Nephron progenitor cell (in vitro differentiated cells): ENCODE measurements at regions not wholly inside any gene's neighbourhood (a gene's known extent, or its start where the extent isn't known, plus 50 kb on each side); places are given as distances from the start of the nearest gene placed in this dataset.

Experiments used
- DNase-seq: peaks from one replicate; pipeline ENCODE4 v3.0.0; 2021
- H3K27ac Mint-ChIP-seq: 2 replicates; pipeline ENCODE4 v1.8.0; 2021; ENCODE audit warnings: mild to moderate bottlenecking, moderate library complexity, mixed read lengths
- H3K27me3 Mint-ChIP-seq: 2 replicates; pipeline ENCODE4 v1.8.0; 2021; ENCODE audit warnings: mild to moderate bottlenecking, low read depth, mixed read lengths; ENCODE audit not compliant: poor library complexity
- H3K36me3 Mint-ChIP-seq: 2 replicates; pipeline ENCODE4 v1.8.0; 2021; ENCODE audit warnings: low read depth, mixed read lengths
- H3K4me1 Mint-ChIP-seq: 2 replicates; pipeline ENCODE4 v1.8.0; 2021; ENCODE audit warnings: mixed read lengths
- H3K4me3 Mint-ChIP-seq: 2 replicates; pipeline ENCODE4 v1.8.0; 2021; ENCODE audit warnings: mild to moderate bottlenecking, moderate library complexity, mixed read lengths
- H3K9me3 Mint-ChIP-seq: 2 replicates; pipeline ENCODE4 v1.8.0; 2021; ENCODE audit warnings: mild to moderate bottlenecking, moderate library complexity, mixed read lengths
- TF ChIP-seq, protein P1 (sequence below): fragments of 200-600 bp; sonication (generic); IDR thresholded peaks from 2 replicates; pipeline ENCODE4 v1.5.0; 2021; ENCODE audit warnings: antibody characterized with exemption

DNA sequence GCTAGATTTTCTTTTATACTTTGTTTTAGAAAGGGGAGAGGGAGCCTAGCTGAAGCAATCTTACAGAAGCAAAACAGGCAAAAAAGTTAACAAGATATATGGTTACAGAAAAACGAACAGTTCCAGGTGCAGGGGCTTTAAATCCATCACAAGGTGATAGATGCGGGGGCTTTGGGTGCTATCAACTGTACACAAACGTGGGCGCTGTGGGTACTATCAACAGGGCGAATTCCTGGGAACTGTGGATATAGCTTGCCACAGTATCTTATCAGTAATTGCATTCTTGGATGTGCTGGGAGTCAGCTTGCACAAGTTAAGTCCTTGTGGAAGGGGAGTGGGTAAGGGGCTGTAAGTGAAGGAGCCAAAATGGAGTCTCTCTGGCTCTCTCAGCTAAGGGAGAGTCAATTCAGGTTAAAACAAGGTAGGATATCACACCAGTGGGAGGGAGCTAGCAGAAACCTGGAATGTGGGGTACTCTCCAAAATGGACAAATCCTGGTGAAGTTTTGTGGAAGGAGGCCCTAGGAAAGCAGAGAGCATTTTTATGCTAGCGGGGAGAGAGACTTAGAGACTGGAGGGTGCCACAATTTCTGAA, 325.8 kb upstream of the SPHKAP start:
- Mint-ChIP-seq H3K4me1 (peaks cover 23% of the 10 kb centered on the region), H3K27ac (peak overlapping the region; percentile 50), H3K27me3 (peaks cover 6% of the 10 kb centered on the region), H3K9me3 (no peaks in the 10 kb centered on the region), H3K36me3 (no peaks in the 10 kb centered on the region), H3K4me3 (no peak overlapping the region)
- TF ChIP-seq, protein P1, sequence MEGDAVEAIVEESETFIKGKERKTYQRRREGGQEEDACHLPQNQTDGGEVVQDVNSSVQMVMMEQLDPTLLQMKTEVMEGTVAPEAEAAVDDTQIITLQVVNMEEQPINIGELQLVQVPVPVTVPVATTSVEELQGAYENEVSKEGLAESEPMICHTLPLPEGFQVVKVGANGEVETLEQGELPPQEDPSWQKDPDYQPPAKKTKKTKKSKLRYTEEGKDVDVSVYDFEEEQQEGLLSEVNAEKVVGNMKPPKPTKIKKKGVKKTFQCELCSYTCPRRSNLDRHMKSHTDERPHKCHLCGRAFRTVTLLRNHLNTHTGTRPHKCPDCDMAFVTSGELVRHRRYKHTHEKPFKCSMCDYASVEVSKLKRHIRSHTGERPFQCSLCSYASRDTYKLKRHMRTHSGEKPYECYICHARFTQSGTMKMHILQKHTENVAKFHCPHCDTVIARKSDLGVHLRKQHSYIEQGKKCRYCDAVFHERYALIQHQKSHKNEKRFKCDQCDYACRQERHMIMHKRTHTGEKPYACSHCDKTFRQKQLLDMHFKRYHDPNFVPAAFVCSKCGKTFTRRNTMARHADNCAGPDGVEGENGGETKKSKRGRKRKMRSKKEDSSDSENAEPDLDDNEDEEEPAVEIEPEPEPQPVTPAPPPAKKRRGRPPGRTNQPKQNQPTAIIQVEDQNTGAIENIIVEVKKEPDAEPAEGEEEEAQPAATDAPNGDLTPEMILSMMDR: no peak
- no peak for DNase-seq

DNA sequence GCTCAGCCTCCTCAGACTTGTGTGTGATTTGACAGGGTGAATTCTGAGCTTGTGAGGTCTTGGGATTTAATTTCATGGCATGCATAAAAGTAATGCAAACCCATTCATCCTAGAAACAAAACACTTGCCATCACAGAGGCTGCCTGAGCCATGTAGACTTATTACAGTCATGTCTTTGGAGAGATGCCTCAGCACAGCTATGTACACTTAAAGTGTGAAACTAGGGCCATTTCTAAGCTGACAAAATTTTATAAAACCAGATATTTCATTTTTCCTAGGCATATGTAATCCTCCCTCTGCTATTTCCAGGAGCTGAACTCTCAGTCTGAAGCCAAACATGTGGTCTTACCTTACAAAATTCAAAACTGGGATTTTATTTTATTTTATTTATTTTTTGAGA, 322.2 kb upstream of the SPHKAP start:
- TF ChIP-seq, protein P1: no peak
- peaks cover 6% of the 10 kb centered on the region for H3K27me3 Mint-ChIP-seq
- no peak overlapping the region for H3K4me3 Mint-ChIP-seq
- no peaks in the 10 kb centered on the region for H3K36me3 Mint-ChIP-seq
- H3K27ac Mint-ChIP-seq: no peak overlapping the region
- H3K9me3 Mint-ChIP-seq: no peaks in the 10 kb centered on the region
- no peak for DNase-seq
- peaks cover 23% of the 10 kb centered on the region for H3K4me1 Mint-ChIP-seq

DNA sequence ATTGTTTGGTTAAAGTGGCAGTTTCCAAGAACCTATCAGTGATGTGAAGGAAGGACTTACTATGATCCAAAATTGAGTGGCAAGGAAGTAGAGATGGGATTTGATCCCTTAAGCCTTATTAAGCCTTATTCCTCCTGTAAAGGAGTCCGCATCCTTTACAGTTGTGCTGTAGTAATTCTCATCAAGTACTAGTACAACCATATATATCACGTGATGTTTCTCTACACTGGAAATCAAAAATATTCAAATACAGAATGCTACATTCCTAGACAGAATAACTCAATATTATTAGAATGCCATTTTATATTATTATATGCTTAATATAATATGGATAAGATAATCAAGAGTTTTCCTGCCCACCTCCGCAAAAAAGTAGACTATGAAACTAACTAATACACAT, 312.4 kb upstream of the SPHKAP start:
- H3K36me3 Mint-ChIP-seq: no peaks in the 10 kb centered on the region

DNA sequence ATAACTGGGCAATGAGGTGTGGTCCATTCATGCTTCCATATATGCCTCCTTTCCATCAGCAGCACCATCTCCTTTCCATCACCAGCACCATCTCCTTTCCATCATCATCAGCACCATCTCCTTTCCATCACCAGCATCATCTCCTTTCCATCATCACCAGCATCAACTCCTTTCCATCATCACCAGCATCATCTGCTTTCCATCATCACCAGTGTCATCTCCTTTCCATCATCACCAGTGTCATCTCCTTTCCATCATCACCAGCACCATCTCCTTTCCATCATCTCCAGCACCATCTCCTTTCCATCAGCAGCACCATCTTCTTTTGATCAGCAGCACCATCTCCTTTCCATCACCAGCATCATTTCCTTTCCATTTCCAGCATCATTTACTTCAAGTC, 297.5 kb upstream of the SPHKAP start:
- TF ChIP-seq, protein P1: no peak
- Mint-ChIP-seq H3K36me3 (no peaks in the 10 kb centered on the region), H3K27me3 (no peaks in the 10 kb centered on the region), H3K27ac (no peak overlapping the region), H3K9me3 (no peaks in the 10 kb centered on the region), H3K4me1 (no peaks in the 10 kb centered on the region), H3K4me3 (no peak overlapping the region)
- no peak for DNase-seq

More for the DNA sequence above, 312.4 kb upstream of the SPHKAP start:
- Mint-ChIP-seq H3K4me1 (no peaks in the 10 kb centered on the region), H3K4me3 (no peak overlapping the region), H3K27ac (no peak overlapping the region), H3K27me3 (peaks cover 3% of the 10 kb centered on the region), H3K9me3 (no peaks in the 10 kb centered on the region)
- DNase-seq: no peak
- TF ChIP-seq, protein P1: no peak

DNA sequence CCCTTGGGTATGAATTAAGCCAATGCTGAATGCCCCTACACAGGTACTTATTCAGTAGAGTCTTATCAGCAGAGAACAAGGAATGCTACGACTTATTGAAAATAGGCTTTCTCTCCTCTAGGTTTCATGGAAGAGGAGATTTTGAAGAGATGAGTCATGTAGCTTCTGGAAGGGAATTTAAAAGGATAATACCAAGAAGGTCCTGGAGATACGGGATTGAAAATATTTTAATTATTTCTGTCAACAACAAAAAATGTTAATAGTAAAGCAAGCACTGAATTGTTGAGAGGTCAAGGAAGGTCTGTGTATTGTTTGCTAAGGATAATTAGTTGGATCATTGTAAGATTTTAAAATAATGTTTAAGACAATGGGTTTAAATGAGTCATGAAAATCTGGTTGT, 293.0 kb upstream of the SPHKAP start:
- H3K27ac Mint-ChIP-seq: no peak overlapping the region

DNA sequence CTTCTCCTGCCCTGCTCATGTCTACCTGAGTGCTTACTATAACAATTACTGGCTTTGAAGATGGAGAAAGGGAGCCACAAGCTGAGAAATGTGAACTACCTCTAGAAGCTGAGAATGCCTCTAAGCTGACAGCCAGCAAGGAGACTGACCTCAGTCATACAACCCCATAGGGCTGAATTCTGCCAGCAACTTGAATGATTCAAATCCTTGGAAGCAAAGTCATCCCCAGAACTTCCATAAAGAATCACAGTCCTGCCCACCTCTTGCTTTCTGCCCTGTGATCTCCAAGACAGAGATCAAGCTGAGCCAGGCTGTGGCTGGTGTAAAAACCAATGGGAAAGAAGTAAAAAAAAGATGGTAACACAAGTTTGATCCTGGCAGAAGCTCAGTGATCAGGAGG, 288.2 kb upstream of the SPHKAP start:
- Mint-ChIP-seq H3K4me1 (no peaks in the 10 kb centered on the region), H3K4me3 (no peak overlapping the region), H3K27me3 (peaks cover 4% of the 10 kb centered on the region), H3K27ac (no peak overlapping the region), H3K36me3 (no peaks in the 10 kb centered on the region), H3K9me3 (peaks cover 4% of the 10 kb centered on the region)
- no peak for DNase-seq
- TF ChIP-seq, protein P1: no peak

More for the DNA sequence above, 293.0 kb upstream of the SPHKAP start:
- Mint-ChIP-seq H3K9me3 (no peaks in the 10 kb centered on the region), H3K27me3 (peaks cover 1% of the 10 kb centered on the region), H3K36me3 (no peaks in the 10 kb centered on the region), H3K4me3 (no peak overlapping the region), H3K4me1 (no peaks in the 10 kb centered on the region)
- no peak for DNase-seq
- TF ChIP-seq, protein P1: no peak
